Peyer's patch (tissue), 4 donors: ENCODE measurements at regions not wholly inside any gene's neighbourhood (a gene's known extent, or its start where the extent isn't known, plus 50 kb on each side); places are given as distances from the start of the nearest gene placed in this dataset.

Experiments used
- POLR2A ChIP-seq, 2 donors: fragments of 450-650 bp; IDR thresholded peaks; one replicate each; pipeline ENCODE4 v1.5.1; 2017; ENCODE audit warnings: antibody characterized with exemption in 2 of 2, mild to moderate bottlenecking in 2 of 2, moderate library complexity in 2 of 2
- TF ChIP-seq, protein P1 (sequence below), 6 experiments: fragments of 450-650 bp in 4 of 6; fragments of 200-600 bp in 2 of 6; sonication (generic) in 1 of 6; IDR thresholded peaks; one replicate each; pipeline ENCODE4 v1.5.1; 2017 to 2019; ENCODE audit warnings: antibody characterized with exemption in 6 of 6, mild to moderate bottlenecking in 3 of 6, moderate library complexity in 1 of 6

DNA sequence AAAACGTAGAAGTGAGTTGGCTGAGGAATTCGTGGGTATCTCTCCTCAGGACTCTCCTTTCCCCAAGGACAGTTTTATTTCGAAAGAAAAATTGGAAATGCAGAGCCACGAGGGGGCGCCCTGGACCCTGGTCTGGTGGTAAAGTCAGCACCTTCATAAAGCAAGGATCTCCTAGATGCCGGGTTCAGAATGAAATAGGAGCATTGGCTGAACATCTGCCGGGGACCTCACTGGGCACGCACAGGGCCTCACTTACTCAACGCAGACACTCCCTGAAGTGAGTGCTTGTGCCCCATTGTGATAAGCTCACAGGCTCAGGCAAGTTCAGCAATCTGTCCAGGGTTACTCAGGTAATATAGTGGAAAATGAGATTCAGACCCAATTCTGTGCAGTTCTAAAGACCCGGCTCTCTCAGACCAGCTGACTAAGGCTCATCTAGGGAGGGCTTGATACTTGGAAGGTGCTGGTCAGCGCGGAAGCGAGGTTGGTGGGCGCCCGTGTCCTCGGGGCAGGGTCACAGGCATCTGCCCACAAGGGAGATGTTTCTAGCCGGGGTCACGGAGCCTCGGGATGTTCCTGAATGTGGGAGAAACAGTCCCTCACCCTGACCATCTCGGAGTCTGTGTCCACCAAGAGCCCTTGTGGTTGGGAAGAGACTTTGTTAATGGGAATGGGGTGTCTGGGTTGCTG is 55.7 kb upstream of the ETV3 start:
- TF ChIP-seq, protein P1, sequence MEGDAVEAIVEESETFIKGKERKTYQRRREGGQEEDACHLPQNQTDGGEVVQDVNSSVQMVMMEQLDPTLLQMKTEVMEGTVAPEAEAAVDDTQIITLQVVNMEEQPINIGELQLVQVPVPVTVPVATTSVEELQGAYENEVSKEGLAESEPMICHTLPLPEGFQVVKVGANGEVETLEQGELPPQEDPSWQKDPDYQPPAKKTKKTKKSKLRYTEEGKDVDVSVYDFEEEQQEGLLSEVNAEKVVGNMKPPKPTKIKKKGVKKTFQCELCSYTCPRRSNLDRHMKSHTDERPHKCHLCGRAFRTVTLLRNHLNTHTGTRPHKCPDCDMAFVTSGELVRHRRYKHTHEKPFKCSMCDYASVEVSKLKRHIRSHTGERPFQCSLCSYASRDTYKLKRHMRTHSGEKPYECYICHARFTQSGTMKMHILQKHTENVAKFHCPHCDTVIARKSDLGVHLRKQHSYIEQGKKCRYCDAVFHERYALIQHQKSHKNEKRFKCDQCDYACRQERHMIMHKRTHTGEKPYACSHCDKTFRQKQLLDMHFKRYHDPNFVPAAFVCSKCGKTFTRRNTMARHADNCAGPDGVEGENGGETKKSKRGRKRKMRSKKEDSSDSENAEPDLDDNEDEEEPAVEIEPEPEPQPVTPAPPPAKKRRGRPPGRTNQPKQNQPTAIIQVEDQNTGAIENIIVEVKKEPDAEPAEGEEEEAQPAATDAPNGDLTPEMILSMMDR (IDR thresholded peaks at IDR 0.05), result peak in 5 of 6 experiments; percentile 51 to 64 (median 54)
- no peak for TF ChIP-seq POLR2A (IDR thresholded peaks at IDR 0.05)
